H9 (cell line): ENCODE measurements at regions not wholly inside any gene's neighbourhood (a gene's known extent, or its start where the extent isn't known, plus 50 kb on each side); places are given as distances from the start of the nearest gene placed in this dataset.

Experiments
- DNase-seq: peaks from one replicate; pipeline ENCODE4 v3.0.0-alpha.2; 2017
- H2AFZ ChIP-seq: one replicate; pipeline ENCODE4 v1.6.1; 2013; ENCODE audit warnings: mild to moderate bottlenecking, low read length, control low read depth, moderate library complexity
- H2AK5ac ChIP-seq: 2 replicates; pipeline ENCODE4 v1.6.1; 2013; ENCODE audit warnings: low read length, control low read depth, mixed read lengths; ENCODE audit not compliant: insufficient read length
- H2BK120ac ChIP-seq: one replicate; pipeline ENCODE4 v1.6.1; 2013; ENCODE audit warnings: low read depth, mild to moderate bottlenecking, low read length, control low read depth, inconsistent platforms; ENCODE audit not compliant: poor library complexity, severe bottlenecking
- H2BK12ac ChIP-seq: 2 replicates; pipeline ENCODE4 v1.6.1; 2013; ENCODE audit warnings: low read length, control low read depth, mixed read lengths, low read depth; ENCODE audit not compliant: insufficient read length
- H2BK15ac ChIP-seq: 2 replicates; pipeline ENCODE4 v1.6.1; 2013; ENCODE audit warnings: low read depth, low read length, control low read depth
- H2BK20ac ChIP-seq: one replicate; pipeline ENCODE4 v1.6.1; 2013; ENCODE audit warnings: low read depth, mild to moderate bottlenecking, low read length, control low read depth, inconsistent platforms; ENCODE audit not compliant: poor library complexity, severe bottlenecking
- H2BK5ac ChIP-seq: 2 replicates; pipeline ENCODE4 v1.6.1; 2013; ENCODE audit warnings: low read length, control low read depth, mixed read lengths; ENCODE audit not compliant: insufficient read length
- H3K14ac ChIP-seq: 2 replicates; pipeline ENCODE4 v1.6.1; 2013; ENCODE audit warnings: low read length, control low read depth; ENCODE audit not compliant: insufficient read depth
- H3K18ac ChIP-seq: 2 replicates; pipeline ENCODE4 v1.6.1; 2013; ENCODE audit warnings: low read depth, mild to moderate bottlenecking, mixed read lengths, low read length, control low read depth; ENCODE audit not compliant: insufficient read length
- H3K23ac ChIP-seq: 2 replicates; pipeline ENCODE4 v1.6.1; 2013; ENCODE audit warnings: low read length, control low read depth, mixed read lengths, low read depth; ENCODE audit not compliant: insufficient read length
- H3K23me2 ChIP-seq: 2 replicates; pipeline ENCODE4 v1.6.1; 2013; ENCODE audit warnings: low read depth, mild to moderate bottlenecking, mixed read lengths, low read length, control low read depth; ENCODE audit not compliant: insufficient read length, poor library complexity, severe bottlenecking
- H3K27ac ChIP-seq: 2 replicates; pipeline ENCODE4 v1.5.1; 2013; ENCODE audit warnings: low read length, control low read depth, mixed read lengths, low read depth; ENCODE audit not compliant: insufficient read length
- H3K27me3 ChIP-seq: 2 replicates; pipeline ENCODE4 v1.6.1; 2013; ENCODE audit warnings: low read length, control low read depth, inconsistent platforms; ENCODE audit not compliant: insufficient read depth
- H3K4ac ChIP-seq: 2 replicates; pipeline ENCODE4 v1.6.1; 2013; ENCODE audit warnings: low read depth, mild to moderate bottlenecking, control low read depth, inconsistent platforms, low read length, moderate library complexity
- H3K4me1 ChIP-seq: 2 replicates; pipeline ENCODE4 v1.6.1; 2013; ENCODE audit warnings: low read length, control low read depth, inconsistent platforms; ENCODE audit not compliant: insufficient read depth
- H3K4me2 ChIP-seq: 2 replicates; pipeline ENCODE4 v1.6.1; 2013; ENCODE audit warnings: low read length, control low read depth, mixed read lengths; ENCODE audit not compliant: insufficient read length, insufficient read depth
- H3K56ac ChIP-seq: 2 replicates; pipeline ENCODE4 v1.6.1; 2013; ENCODE audit warnings: low read depth, mild to moderate bottlenecking, mixed read lengths, low read length, control low read depth; ENCODE audit not compliant: insufficient read length
- H3K79me1 ChIP-seq: 2 replicates; pipeline ENCODE4 v1.6.1; 2013; ENCODE audit warnings: low read depth, mild to moderate bottlenecking, moderate library complexity, low read length, control low read depth, inconsistent platforms; ENCODE audit not compliant: insufficient read depth, poor library complexity, severe bottlenecking
- H3K79me2 ChIP-seq: 2 replicates; pipeline ENCODE4 v1.6.1; 2013; ENCODE audit warnings: low read length, control low read depth, inconsistent platforms; ENCODE audit not compliant: insufficient read depth
- H3K9ac ChIP-seq: 2 replicates; pipeline ENCODE4 v1.6.1; 2013; ENCODE audit warnings: low read length, control low read depth, mixed read lengths; ENCODE audit not compliant: insufficient read length; ENCODE audit errors: extremely low read depth
- H3K9me3 ChIP-seq: one replicate; pipeline ENCODE4 v1.6.1; 2013; ENCODE audit warnings: low read depth, low read length, inconsistent platforms; ENCODE audit not compliant: control insufficient read depth
- H3T11ph ChIP-seq: one replicate; pipeline ENCODE4 v1.6.1; 2013; ENCODE audit warnings: mild to moderate bottlenecking, low read length, control low read depth, inconsistent platforms
- H4K20me1 ChIP-seq: one replicate; pipeline ENCODE4 v1.6.1; 2013; ENCODE audit not compliant: control insufficient read depth, insufficient read length, insufficient read depth
- H4K5ac ChIP-seq: 2 replicates; pipeline ENCODE4 v1.6.1; 2013; ENCODE audit warnings: low read depth, mild to moderate bottlenecking, mixed read lengths, low read length, control low read depth; ENCODE audit not compliant: insufficient read length
- H4K8ac ChIP-seq: replicated peaks from 2 replicates; pipeline ENCODE4 v1.6.1; 2013; ENCODE audit warnings: low read length, control low read depth, mixed read lengths, low read depth; ENCODE audit not compliant: insufficient read length
- H4K91ac ChIP-seq: 2 replicates; pipeline ENCODE4 v1.6.1; 2013; ENCODE audit warnings: low read depth, mild to moderate bottlenecking, moderate library complexity, mixed read lengths, low read length, control low read depth; ENCODE audit not compliant: insufficient read length
- H3K27ac Mint-ChIP-seq, 3 experiments: 2 replicates in 2 of 3; 3 replicates in 1 of 3; pipeline ENCODE4 v1.8.0; 2020 to 2021; ENCODE audit warnings: mixed read lengths in 3 of 3, mild to moderate bottlenecking in 1 of 3, moderate library complexity in 1 of 3
- H3K27me3 Mint-ChIP-seq: 2 replicates; pipeline ENCODE4 v1.8.0; 2021; ENCODE audit warnings: low read depth, mild to moderate bottlenecking, moderate library complexity, mixed read lengths
- H3K36me3 Mint-ChIP-seq, 3 experiments: 2 replicates in 2 of 3; 3 replicates in 1 of 3; pipeline ENCODE4 v1.8.0; 2020 to 2021; ENCODE audit warnings: low read depth in 3 of 3, mixed read lengths in 3 of 3; ENCODE audit not compliant: insufficient read depth in 1 of 3
- H3K4me1 Mint-ChIP-seq, 2 experiments: 2 replicates each; pipeline ENCODE4 v1.8.0; 2020; ENCODE audit warnings: mixed read lengths in 2 of 2
- H3K4me3 Mint-ChIP-seq, 2 experiments: 2 replicates in 1 of 2; 3 replicates in 1 of 2; pipeline ENCODE4 v1.8.0; 2020 to 2021; ENCODE audit warnings: mild to moderate bottlenecking in 2 of 2, mixed read lengths in 2 of 2, moderate library complexity in 1 of 2
- H3K9me3 Mint-ChIP-seq, 2 experiments: 2 replicates in 1 of 2; 3 replicates in 1 of 2; pipeline ENCODE4 v1.8.0; 2020; ENCODE audit warnings: mild to moderate bottlenecking in 2 of 2, mixed read lengths in 2 of 2, moderate library complexity in 1 of 2
- WGBS: extraction: QIAGEN DNeasy Blood & Tissue Kit; methylation state at CpG from one replicate; pipeline ENCODE4 v1.1.7; 2013; ENCODE audit warnings: missing lambda C conversion rate, low lambda C conversion rate, mixed read lengths; ENCODE audit not compliant: insufficient read length; ENCODE audit errors: extremely low coverage; 5-methylcytosine and 5-hydroxymethylcytosine counted together
- TF ChIP-seq, protein P1 (sequence below): fragments of 200-600 bp; sonication (generic); conservative IDR thresholded peaks from 3 replicates; pipeline ENCODE4 v1.8.0; 2021; ENCODE audit warnings: antibody characterized with exemption, mild to moderate bottlenecking

DNA sequence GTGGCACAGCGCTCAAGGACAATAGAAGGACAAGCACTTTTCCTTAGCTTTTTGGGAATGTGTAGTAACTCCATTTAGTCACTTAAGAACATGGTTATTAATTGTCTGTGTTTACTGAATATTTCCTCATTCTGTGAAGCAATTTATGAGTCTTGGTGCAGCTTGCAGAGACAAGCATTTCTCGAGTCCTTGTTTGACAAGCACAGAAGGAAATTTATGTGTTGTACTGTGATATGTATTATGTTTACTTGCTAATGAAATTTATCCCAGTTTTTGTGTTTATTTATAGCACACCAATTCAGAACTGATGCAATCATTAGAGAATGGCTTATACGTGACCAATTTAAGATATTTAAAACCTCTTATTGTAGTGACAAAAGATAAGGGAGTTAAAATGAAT, 168.6 kb downstream of the PRELID2 start:
- no peak overlapping the region for H3K23ac ChIP-seq
- H3K56ac ChIP-seq: no peak overlapping the region
- no peak for DNase-seq
- no peak overlapping the region for H2BK20ac ChIP-seq
- H3K18ac ChIP-seq: no peak overlapping the region
- H3K4me1 Mint-ChIP-seq: peaks cover 6% of the 10 kb centered on the region in 2 experiments
- no peak overlapping the region for H3K4me3 Mint-ChIP-seq
- no peaks in the 10 kb centered on the region for H3K27me3 ChIP-seq
- no peak overlapping the region for H3K4ac ChIP-seq
- no peak overlapping the region for H2BK5ac ChIP-seq
- no peak overlapping the region for H3T11ph ChIP-seq
- no peaks in the 10 kb centered on the region for H4K20me1 ChIP-seq
- H3K23me2 ChIP-seq: no peaks in the 10 kb centered on the region
- no peak overlapping the region for H2BK120ac ChIP-seq
- no peaks in the 10 kb centered on the region for H3K9me3 ChIP-seq
- H3K36me3 Mint-ChIP-seq: no peaks in the 10 kb centered on the region
- no peak overlapping the region for H3K14ac ChIP-seq
- no peak overlapping the region for H4K91ac ChIP-seq
- H2BK15ac ChIP-seq: no peak overlapping the region
- no CpG with 5 or more reads among the region's 3 CpGs for WGBS
- H3K27me3 Mint-ChIP-seq: no peaks in the 10 kb centered on the region
- H2AFZ ChIP-seq: no peak overlapping the region
- H3K9me3 Mint-ChIP-seq: no peaks in the 10 kb centered on the region
- no peaks in the 10 kb centered on the region for H3K79me1 ChIP-seq
- H4K8ac ChIP-seq: no peak overlapping the region
- TF ChIP-seq, protein P1, sequence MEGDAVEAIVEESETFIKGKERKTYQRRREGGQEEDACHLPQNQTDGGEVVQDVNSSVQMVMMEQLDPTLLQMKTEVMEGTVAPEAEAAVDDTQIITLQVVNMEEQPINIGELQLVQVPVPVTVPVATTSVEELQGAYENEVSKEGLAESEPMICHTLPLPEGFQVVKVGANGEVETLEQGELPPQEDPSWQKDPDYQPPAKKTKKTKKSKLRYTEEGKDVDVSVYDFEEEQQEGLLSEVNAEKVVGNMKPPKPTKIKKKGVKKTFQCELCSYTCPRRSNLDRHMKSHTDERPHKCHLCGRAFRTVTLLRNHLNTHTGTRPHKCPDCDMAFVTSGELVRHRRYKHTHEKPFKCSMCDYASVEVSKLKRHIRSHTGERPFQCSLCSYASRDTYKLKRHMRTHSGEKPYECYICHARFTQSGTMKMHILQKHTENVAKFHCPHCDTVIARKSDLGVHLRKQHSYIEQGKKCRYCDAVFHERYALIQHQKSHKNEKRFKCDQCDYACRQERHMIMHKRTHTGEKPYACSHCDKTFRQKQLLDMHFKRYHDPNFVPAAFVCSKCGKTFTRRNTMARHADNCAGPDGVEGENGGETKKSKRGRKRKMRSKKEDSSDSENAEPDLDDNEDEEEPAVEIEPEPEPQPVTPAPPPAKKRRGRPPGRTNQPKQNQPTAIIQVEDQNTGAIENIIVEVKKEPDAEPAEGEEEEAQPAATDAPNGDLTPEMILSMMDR: no peak
- H3K27ac Mint-ChIP-seq: no peak overlapping the region
- no peaks in the 10 kb centered on the region for H3K79me2 ChIP-seq
- H3K9ac ChIP-seq: no peak overlapping the region
- H3K4me2 ChIP-seq: no peak overlapping the region
- no peak overlapping the region for H2BK12ac ChIP-seq
- H4K5ac ChIP-seq: no peak overlapping the region
- H3K27ac ChIP-seq: no peak overlapping the region
- H2AK5ac ChIP-seq: no peak overlapping the region
- H3K4me1 ChIP-seq: no peaks in the 10 kb centered on the region
